ENCODE measurements at regions not wholly inside any gene's neighbourhood (a gene's known extent, or its start where the extent isn't known, plus 50 kb on each side); places are given as distances from the start of the nearest gene placed in this dataset.
"Not testable (repeated sequence)": the region's sequence is repeated elsewhere in the genome, so short reads cannot be mapped to it uniquely, and the experiment has no call there.

DNA sequence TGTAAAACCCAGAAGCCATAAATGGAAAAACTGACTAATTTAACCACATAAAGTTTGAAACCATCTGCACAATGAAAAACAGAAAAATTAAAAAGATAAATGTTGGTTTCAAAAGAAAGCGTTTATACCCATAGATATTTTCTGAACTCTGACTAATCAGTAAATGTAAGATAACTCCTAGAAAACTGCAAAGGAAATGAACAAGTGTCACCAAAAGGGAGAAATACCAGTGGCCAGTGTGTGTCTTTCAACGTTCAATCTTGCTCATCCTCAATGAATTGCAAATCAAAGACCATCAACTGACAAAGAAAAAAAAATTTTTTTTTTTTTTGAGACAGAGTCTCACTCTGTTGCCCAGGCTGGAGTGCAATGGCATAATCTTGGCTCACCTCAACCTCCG, 180.1 kb downstream of the SYK start:
- no peak for DNase-seq

GRCh38 chr9:90983394-90983793, 181.8 kb downstream of the SYK start:
- DNase-seq, result no peak

DNA sequence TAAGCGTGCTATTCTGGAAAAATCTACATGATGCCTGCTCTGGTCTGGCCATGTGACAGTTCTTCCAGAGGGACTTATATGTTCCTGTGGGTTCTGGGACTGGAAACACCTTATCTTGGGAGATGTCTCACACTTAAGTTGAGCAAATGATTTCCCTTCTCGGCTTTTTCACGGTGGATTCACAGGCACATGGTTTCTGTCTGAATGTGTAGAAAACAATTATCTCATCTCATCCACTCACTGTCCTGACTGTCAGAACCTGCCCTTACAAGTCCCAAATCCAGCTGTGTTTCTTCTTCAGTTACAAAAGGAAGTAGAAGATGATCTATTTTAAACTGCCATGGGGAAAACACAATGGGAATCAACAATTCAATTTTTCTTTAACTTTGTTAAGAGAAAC, 184.0 kb downstream of the SYK start:
- DNase-seq, result no peak

- no peak for DNase-seq
Observed at GRCh38 chr9:90986161-90986560, 184.5 kb downstream of the SYK start.

GRCh38 chr9:90987566-90987965, 185.9 kb downstream of the SYK start:
- no peak for DNase-seq

GRCh38 chr9:90988318-90988717, 186.7 kb downstream of the SYK start:
- DNase-seq, result no peak

DNA sequence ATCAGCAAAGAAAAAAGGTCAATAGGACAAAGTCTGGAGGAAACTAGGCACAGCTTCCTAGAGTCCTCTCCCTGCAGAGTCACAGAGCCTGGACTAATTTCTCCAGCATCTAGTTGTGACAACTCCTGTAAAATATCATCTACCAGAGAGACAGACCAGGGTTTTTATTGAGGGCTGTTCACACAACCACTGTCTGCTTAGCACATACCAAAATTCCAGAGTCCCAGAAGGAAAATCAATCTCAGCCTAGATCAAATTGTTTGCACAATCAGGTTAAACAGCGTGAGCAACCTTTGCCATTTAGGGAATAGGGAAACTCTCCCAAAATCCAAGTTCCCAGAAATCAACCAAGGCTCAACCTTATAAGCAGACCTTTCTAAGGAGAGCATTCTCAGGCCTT, 190.3 kb downstream of the SYK start:
- peak; percentile 74 for DNase-seq

DNA sequence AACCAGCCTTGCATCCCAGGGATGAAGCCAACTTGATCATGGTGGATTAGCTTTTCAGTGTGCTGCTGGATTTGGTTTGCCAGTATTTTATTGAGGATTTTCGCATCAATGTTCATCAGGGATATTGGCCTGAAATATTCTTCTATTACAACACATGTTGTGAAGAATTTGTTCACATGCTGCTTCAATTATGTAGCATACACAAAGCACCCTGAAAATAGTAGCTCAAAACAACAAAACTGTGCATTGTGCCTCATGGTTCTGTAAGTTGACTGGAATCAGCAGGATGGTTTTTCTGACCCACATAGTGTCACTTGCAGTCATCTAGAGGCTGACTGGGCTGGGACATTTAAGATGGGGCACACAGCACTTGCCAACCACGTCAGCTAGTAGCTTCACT, 193.9 kb downstream of the SYK start:
- DNase-seq, result no peak

GRCh38 chr9:90996154-90997065, 194.8 kb downstream of the SYK start:
- DNase-seq, result no peak

DNA sequence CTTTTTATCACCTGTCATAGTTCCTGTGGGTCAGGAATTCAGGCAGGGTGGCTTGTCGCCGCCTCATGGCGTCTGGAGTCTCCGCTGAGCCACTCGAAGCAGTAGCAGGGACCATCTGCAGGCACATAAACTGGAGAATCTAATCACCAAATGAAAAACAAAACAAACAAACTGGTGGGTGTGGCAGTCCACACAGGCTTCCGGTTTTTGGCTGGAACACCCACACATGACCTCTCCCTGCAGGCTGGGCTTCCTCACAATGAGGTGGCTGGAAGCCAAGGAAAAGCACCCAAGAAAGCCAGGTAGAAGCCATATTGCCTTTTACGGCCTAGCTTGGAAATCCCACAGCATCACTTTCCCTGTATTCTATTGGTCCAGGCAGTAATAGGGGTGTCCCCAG, 197.0 kb downstream of the SYK start:
- no peak for DNase-seq

DNA sequence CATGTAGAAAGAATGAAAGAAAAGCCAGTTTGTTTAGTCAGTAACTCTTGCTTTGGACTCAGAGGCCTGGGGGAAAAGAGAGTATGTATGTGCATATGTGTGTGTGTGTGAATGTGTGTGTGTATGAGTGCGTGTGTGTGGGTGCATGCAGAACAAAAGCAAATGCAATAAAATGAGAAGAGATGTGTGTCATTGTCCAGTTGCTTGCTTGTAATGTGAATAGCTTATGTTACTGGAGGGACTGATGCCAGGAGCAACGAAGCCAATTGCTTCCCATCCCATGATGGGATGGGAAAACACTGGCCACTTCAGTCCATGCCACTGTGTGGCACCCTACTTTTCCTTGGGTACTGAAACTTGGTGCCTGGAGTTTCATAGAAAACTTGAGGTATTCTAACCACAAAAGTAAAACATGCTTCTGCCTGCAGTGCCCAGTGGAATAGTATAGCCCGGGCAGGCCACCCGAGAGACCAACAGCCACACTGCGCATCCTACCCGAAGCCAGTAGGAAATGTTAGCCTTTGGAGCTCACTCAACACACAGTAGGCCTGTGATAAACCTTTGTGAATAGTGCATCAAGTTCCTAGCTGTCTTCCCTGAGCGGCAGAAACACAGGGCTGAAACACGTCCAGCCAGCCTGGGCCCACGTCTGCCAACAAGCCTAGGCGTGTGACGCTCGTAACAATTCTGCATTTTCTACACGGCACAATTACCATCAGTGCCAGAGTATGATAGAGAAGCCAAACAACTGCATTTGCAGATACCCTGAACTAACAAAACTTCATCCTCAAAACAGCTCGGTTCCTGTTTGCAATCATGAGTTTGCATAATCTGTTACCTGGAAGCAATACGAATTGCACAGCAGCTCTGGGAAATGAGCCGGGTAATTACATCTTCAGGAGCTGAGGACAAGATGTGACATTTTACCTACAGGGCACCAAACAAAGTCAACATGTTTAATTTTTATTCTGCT, 198.1 kb downstream of the SYK start:
- DNase-seq, result no peak

GRCh38 chr9:91001146-91001611, 199.6 kb downstream of the SYK start:
- DNase-seq, result peak; percentile 53

GRCh38 chr9:91004484-91004883, 202.9 kb downstream of the SYK start:
- no peak for DNase-seq

- no peak for DNase-seq
Observed at GRCh38 chr9:91004992-91005391, 203.4 kb downstream of the SYK start.

GRCh38 chr9:91006046-91006445, 204.4 kb downstream of the SYK start:
- DNase-seq, result no peak

DNA sequence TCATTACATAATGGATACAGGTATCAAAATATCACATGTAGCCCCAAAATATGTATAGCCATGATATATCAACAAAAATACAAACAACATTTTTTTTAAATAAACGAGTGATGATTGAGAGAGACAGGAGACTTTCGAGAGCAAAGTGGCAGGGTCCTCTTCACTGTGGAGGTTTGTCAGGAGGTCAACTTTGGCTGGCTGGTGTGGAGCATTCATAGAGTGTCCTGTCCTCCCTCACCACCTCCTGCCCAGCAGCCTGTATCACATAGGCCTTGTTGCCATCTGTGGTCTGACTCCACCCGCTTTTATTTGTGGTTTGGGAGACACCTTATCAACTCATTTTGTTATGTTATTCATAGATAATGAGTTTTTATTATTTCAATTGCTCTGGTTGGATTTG, 206.9 kb downstream of the SYK start:
- no peak for DNase-seq

DNA sequence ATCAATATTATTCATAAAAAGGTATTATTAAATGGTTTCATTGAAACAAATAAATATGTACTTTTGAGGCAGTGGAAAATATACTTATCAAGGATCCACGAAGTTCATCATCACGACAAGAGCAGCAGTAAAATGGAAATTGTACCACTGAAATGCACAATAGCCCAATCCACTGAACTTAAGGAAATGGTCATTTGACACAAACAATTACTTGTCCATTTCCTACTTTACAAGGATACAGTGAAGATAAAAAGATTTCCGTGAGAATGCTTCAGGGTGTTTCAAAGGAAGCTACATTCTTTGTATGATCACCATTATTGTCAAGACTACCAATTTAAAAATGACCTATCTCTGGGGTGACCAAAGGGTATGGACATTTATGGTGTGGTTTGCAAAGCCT, 210.3 kb downstream of the SYK start:
- no peak for DNase-seq

GRCh38 chr9:91012933-91013841, 211.6 kb downstream of the SYK start:
- no peak for DNase-seq

GRCh38 chr9:91017245-91017644, 215.6 kb downstream of the SYK start:
- DNase-seq, result no peak

GRCh38 chr9:91019871-91020270, 218.3 kb downstream of the SYK start:
- DNase-seq, result not testable (repeated sequence)

- DNase-seq, result not testable (repeated sequence)
Observed at GRCh38 chr9:91021656-91022055, 220.0 kb downstream of the SYK start.

- no peak for DNase-seq
Observed at GRCh38 chr9:91023741-91024140, 222.1 kb downstream of the SYK start.

DNA sequence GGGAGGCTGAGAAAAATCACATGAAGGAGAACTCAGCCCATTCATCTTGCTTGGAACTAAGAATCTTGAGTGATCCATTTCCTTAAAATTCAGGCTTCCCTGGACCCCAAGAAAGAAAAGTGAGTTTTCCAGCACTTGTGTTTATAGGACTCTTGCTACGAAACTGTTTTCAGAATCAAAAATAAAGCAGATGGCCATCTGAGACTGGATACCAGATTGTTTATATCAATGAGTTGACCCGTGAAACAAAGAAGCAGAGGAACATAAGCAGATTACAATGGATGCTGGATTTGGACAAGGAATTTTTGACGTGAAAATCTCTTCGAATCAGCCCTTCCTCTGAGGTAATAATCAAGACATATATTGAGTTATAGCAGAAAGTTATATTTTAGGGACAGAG, 223.2 kb downstream of the SYK start:
- no peak for DNase-seq
